ENCODE measurements at regions not wholly inside any gene's neighbourhood (a gene's known extent, or its start where the extent isn't known, plus 50 kb on each side); places are given as distances from the start of the nearest gene placed in this dataset.

- no peak for DNase-seq
Measured at GRCh38 chr3:117695871-117696645, 986.5 kb downstream of the TUSC7 start.

GRCh38 chr3:117696851-117697407 lies 987.4 kb downstream of the TUSC7 start:
- DNase-seq = no peak

GRCh38 chr3:117699058-117699457 lies 989.5 kb downstream of the TUSC7 start:
- DNase-seq = no peak

GRCh38 chr3:117700573-117701360 lies 991.2 kb downstream of the TUSC7 start:
- DNase-seq = no peak

- no peak for DNase-seq
Measured at GRCh38 chr3:117705011-117705410, 995.4 kb downstream of the TUSC7 start.

- no peak for DNase-seq
Measured at GRCh38 chr3:117706037-117706436, 996.5 kb downstream of the TUSC7 start.

GRCh38 chr3:117706756-117707155 lies 997.2 kb downstream of the TUSC7 start:
- DNase-seq = no peak

- no peak for DNase-seq
Measured at GRCh38 chr3:117708601-117709000, 999.0 kb downstream of the TUSC7 start.

- no peak for DNase-seq
Measured at GRCh38 chr3:117709108-117709507, 999.5 kb downstream of the TUSC7 start.

- no peak for DNase-seq
Measured at GRCh38 chr3:117710501-117710900, 1000.9 kb downstream of the TUSC7 start.

GRCh38 chr3:117719316-117719926 lies 1009.8 kb downstream of the TUSC7 start:
- DNase-seq = no peak

GRCh38 chr3:117721866-117722265 lies 1012.3 kb downstream of the TUSC7 start:
- DNase-seq = no peak

- no peak for DNase-seq
Measured at GRCh38 chr3:117722856-117723255, 1013.3 kb downstream of the TUSC7 start.

- DNase-seq = no peak
Measured at GRCh38 chr3:117723825-117724224, 1014.2 kb downstream of the TUSC7 start.

- no peak for DNase-seq
Measured at GRCh38 chr3:117725314-117725713, 1015.7 kb downstream of the TUSC7 start.

- DNase-seq = no peak
Measured at GRCh38 chr3:117726776-117727175, 1017.2 kb downstream of the TUSC7 start.

GRCh38 chr3:117728226-117728625 lies 1018.6 kb downstream of the TUSC7 start:
- DNase-seq = no peak

- no peak for DNase-seq
Measured at GRCh38 chr3:117734496-117734895, 1024.9 kb downstream of the TUSC7 start.

GRCh38 chr3:117735481-117736101 lies 1026.0 kb downstream of the TUSC7 start:
- no peak for DNase-seq

- no peak for DNase-seq
Measured at GRCh38 chr3:117736846-117737245, 1027.3 kb downstream of the TUSC7 start.

GRCh38 chr3:117743993-117744392 lies 1034.4 kb downstream of the TUSC7 start:
- DNase-seq = no peak

- no peak for DNase-seq
Measured at GRCh38 chr3:117744935-117745334, 1035.4 kb downstream of the TUSC7 start.

GRCh38 chr3:117745516-117745915 lies 1035.9 kb downstream of the TUSC7 start:
- DNase-seq = no peak

Data from NCI-H2029 (cell line).